Upper lobe of right lung (tissue), 1 donor: ENCODE measurements at regions not wholly inside any gene's neighbourhood (a gene's known extent, or its start where the extent isn't known, plus 50 kb on each side); places are given as distances from the start of the nearest gene placed in this dataset.

Experiments
- ATAC-seq: fragments of 200-7000 bp; cut with Tn5 transposase; one replicate; pipeline ENCODE4 v1.9.1; 2020; ENCODE audit warnings: mild to moderate bottlenecking, moderate library complexity
- DNase-seq: peaks from one replicate; pipeline ENCODE4 v3.0.0-alpha.2; 2020
- H3K27ac ChIP-seq: fragments of 200-600 bp; one replicate; pipeline ENCODE4 v1.8.0; 2022
- H3K27me3 ChIP-seq: fragments of 200-600 bp; one replicate; pipeline ENCODE4 v1.8.0; 2022; ENCODE audit warnings: mild to moderate bottlenecking
- H3K36me3 ChIP-seq: fragments of 200-600 bp; one replicate; pipeline ENCODE4 v1.8.0; 2022
- H3K4me1 ChIP-seq: fragments of 200-600 bp; one replicate; pipeline ENCODE4 v1.8.0; 2022
- H3K4me3 ChIP-seq: fragments of 200-600 bp; one replicate; pipeline ENCODE4 v1.8.0; 2022; ENCODE audit warnings: mild to moderate bottlenecking
- H3K9me3 ChIP-seq: fragments of 200-600 bp; one replicate; pipeline ENCODE4 v1.8.0; 2022
- intact Hi-C: fragments of 100-400 bp; cut with DNase I; formaldehyde crosslinking; loops from one replicate; pipeline ENCODE4 v1.11.0; 2022
- TF ChIP-seq, protein P1 (sequence below): fragments of 200-600 bp; IDR thresholded peaks from one replicate; pipeline ENCODE4 v1.8.0; 2022; ENCODE audit warnings: antibody characterized with exemption
- donor health status: DM: no; HTN: yes; CAD: no; lungs with severe emphysema.

DNA sequence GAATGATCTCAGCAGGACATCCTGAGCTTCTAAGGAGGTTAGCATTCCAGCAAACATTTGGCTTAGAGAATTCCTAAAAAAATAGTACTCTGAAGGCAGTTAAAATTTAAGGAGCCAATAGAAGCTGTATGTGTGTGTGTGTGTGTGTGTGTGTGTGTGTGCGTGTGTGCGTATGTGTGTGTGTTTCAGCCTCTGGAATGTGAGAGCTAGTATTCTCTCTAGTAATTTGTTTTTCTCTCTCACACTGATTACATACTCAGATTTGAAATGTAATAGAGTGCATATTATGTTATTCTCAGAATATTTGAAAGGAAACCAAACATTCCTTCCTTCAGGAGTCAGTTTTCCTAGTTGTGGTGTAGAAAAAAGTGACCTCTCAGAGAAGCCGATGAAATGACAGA lies 279.6 kb downstream of the TMEM38B start:
- DNase-seq, result no peak
- no peaks in the 10 kb centered on the region for H3K4me1 ChIP-seq
- H3K36me3 ChIP-seq, result no peaks in the 10 kb centered on the region
- no peaks in the 10 kb centered on the region for H3K9me3 ChIP-seq
- intact Hi-C loops, result no loop called here
- H3K4me3 ChIP-seq, result no peak overlapping the region
- ATAC-seq, result peak; percentile 12
- TF ChIP-seq, protein P1, sequence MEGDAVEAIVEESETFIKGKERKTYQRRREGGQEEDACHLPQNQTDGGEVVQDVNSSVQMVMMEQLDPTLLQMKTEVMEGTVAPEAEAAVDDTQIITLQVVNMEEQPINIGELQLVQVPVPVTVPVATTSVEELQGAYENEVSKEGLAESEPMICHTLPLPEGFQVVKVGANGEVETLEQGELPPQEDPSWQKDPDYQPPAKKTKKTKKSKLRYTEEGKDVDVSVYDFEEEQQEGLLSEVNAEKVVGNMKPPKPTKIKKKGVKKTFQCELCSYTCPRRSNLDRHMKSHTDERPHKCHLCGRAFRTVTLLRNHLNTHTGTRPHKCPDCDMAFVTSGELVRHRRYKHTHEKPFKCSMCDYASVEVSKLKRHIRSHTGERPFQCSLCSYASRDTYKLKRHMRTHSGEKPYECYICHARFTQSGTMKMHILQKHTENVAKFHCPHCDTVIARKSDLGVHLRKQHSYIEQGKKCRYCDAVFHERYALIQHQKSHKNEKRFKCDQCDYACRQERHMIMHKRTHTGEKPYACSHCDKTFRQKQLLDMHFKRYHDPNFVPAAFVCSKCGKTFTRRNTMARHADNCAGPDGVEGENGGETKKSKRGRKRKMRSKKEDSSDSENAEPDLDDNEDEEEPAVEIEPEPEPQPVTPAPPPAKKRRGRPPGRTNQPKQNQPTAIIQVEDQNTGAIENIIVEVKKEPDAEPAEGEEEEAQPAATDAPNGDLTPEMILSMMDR, result no peak
- H3K27ac ChIP-seq, result no peak overlapping the region
- no peaks in the 10 kb centered on the region for H3K27me3 ChIP-seq

DNA sequence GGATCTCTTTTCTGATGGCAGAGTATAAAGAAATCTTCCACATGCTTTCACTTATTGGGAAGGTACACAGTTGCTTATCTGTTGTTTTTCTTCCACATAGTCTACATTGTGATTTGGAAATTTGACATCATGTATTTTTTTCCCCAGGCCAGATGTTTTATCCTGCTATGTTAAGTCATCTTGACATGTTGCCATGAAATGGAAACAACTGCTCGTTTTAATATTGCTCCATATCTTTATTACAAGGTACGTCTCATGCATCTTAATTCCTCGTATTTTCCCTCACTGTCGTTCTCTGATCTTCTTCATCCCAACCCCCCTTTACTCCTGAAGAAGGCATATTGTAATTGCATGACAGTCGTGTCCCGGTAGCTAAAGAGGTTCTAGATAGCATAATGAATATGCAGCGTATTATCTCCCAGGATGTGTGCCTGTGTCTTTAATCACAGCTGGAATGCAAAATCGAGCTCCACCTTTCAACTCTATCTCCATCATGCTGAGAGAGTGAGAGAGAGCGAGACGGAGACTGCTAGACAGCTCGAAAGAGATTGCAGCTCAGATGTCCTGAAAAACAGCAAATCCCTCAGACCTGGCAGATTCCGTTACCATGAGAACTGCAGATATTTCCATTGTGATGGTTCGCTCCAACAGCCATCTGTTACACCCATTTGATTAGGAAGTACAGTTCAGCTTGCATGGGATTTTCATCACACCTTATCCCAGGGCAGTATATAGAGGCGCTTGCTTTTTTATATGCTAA lies 281.7 kb downstream of the TMEM38B start:
- no peaks in the 10 kb centered on the region for H3K36me3 ChIP-seq
- H3K27ac ChIP-seq, result no peak overlapping the region
- no peak overlapping the region for H3K4me3 ChIP-seq
- ATAC-seq (no peak), DNase-seq (no peak)
- no peaks in the 10 kb centered on the region for H3K4me1 ChIP-seq
- intact Hi-C loops, result no loop called here
- H3K27me3 ChIP-seq, result no peaks in the 10 kb centered on the region
- TF ChIP-seq, protein P1, result no peak
- H3K9me3 ChIP-seq, result no peaks in the 10 kb centered on the region

DNA sequence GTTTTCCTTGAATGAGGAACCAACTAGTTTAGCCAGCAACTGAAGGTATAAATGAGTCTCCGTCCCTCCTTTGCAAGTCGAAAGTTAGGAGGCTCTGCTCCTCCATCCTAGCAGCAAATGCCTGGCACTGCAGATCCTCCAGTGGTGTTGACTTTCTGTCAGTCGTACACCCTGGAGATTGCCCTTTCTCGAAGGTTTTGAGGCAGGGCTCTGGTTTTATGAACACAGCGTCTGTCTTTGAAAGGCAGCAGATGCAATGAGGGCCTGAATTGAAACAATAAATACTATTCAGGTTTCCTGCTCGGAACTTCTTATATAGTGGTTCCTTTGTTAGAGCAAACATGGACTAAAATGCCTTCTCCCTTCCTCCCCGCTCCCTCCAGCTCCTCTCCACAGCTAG lies 284.0 kb downstream of the TMEM38B start:
- TF ChIP-seq, protein P1, result no peak
- no peak overlapping the region for H3K27ac ChIP-seq
- intact Hi-C loops, result no loop called here
- no peaks in the 10 kb centered on the region for H3K9me3 ChIP-seq
- DNase-seq (no peak), ATAC-seq (no peak)
- no peaks in the 10 kb centered on the region for H3K27me3 ChIP-seq
- H3K4me3 ChIP-seq, result no peak overlapping the region
- no peaks in the 10 kb centered on the region for H3K36me3 ChIP-seq
- no peaks in the 10 kb centered on the region for H3K4me1 ChIP-seq

DNA sequence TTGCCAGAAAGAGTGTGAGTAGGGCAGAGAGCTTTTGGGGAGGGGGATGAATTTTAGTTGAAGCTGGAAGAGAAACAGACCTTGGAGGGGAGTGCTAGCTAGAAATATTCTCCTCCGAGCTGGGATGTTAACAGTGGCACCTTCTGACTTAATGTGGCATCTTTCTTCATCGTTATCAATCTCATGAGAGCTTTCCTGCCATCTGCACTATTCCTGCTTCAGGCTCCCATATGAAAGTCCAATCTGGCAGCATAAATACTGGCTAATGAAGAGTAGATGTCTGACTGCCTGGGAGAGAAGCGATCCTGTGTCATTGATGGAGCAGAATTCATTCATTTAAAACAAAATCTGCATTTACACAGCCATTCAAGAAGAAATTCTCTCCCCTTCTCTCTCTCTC lies 284.5 kb downstream of the TMEM38B start:
- H3K27ac ChIP-seq, result no peak overlapping the region
- ATAC-seq (no peak), DNase-seq (no peak)
- TF ChIP-seq, protein P1, result no peak
- intact Hi-C loops, result no loop called here
- H3K9me3 ChIP-seq, result no peaks in the 10 kb centered on the region
- no peak overlapping the region for H3K4me3 ChIP-seq
- no peaks in the 10 kb centered on the region for H3K27me3 ChIP-seq
- no peaks in the 10 kb centered on the region for H3K4me1 ChIP-seq
- no peaks in the 10 kb centered on the region for H3K36me3 ChIP-seq

DNA sequence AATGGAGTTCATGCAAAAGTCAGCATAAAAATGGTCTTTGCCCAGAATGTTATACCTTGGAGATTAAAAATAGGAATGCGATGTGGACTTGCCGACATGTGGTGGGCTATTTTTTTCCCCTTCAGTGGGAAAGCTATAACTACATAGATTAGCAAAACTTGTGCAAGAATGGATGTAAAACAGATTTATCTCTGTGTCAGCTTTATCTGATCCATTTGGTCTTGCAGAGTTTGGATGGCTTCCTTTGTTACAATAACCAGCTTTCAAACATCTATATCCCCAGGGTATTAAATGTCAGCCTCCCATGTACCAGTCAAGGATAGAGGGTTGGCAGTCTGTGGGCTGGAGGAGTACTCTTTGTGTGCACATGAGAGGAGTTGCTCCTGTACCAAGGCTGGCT lies 284.9 kb downstream of the TMEM38B start:
- H3K9me3 ChIP-seq, result no peaks in the 10 kb centered on the region
- DNase-seq (no peak), ATAC-seq (no peak)
- TF ChIP-seq, protein P1, result no peak
- intact Hi-C loops, result no loop called here
- H3K27me3 ChIP-seq, result no peaks in the 10 kb centered on the region
- H3K4me1 ChIP-seq, result no peaks in the 10 kb centered on the region
- no peaks in the 10 kb centered on the region for H3K36me3 ChIP-seq
- no peak overlapping the region for H3K27ac ChIP-seq
- no peak overlapping the region for H3K4me3 ChIP-seq

DNA sequence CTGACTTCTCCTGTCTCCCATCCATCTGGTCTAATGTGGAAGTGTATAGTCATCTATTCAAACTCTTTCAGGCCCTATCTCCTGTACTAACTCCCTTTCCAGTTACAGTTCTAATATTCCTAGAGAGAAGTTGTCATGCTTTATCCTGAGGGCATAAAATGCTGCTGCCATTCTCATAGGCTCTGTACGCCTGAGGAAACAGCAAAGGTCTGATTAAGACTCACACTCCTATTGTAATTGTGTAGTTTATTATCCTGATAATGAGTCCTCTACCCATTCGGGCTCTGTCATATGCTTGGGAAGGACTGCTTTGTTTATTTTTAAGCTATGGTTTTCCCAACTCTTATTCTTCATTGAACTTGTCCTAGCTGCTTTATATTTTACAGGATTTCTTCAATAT lies 290.4 kb downstream of the TMEM38B start:
- H3K4me3 ChIP-seq, result no peak overlapping the region
- H3K9me3 ChIP-seq, result no peaks in the 10 kb centered on the region
- no peaks in the 10 kb centered on the region for H3K4me1 ChIP-seq
- no peaks in the 10 kb centered on the region for H3K36me3 ChIP-seq
- no peak overlapping the region for H3K27ac ChIP-seq
- DNase-seq (no peak), ATAC-seq (no peak)
- H3K27me3 ChIP-seq, result no peaks in the 10 kb centered on the region
- intact Hi-C loops, result no loop called here
- TF ChIP-seq, protein P1, result no peak
